ENCODE measurements at regions not wholly inside any gene's neighbourhood (a gene's known extent, or its start where the extent isn't known, plus 50 kb on each side); places are given as distances from the start of the nearest gene placed in this dataset.

DNA sequence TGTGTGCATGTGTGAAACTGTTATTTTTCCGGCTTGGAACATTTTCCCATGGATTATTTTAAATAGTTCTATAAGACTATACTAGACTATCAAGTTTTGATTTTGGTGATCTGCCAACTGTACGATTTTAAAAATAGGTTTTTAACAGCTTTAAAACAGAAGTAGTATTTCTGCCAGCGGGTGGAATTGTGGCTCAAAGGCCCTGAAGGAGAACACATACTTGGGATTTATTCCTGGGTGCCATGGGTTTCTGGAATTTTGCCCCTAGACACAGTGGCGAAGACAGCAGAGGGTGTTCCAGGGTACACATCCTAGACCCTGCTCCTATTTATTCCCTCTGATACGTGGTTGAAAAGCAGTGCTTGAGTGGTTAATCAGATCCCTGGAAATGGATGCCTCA lies 81.7 kb upstream of the IPO9 start:
- TF ChIP-seq POLR2AphosphoS5 (IDR thresholded peaks at IDR 0.05) (no peak), POLR2A (IDR thresholded peaks at IDR 0.05) (no peak)
- TF ChIP-seq, protein P1, sequence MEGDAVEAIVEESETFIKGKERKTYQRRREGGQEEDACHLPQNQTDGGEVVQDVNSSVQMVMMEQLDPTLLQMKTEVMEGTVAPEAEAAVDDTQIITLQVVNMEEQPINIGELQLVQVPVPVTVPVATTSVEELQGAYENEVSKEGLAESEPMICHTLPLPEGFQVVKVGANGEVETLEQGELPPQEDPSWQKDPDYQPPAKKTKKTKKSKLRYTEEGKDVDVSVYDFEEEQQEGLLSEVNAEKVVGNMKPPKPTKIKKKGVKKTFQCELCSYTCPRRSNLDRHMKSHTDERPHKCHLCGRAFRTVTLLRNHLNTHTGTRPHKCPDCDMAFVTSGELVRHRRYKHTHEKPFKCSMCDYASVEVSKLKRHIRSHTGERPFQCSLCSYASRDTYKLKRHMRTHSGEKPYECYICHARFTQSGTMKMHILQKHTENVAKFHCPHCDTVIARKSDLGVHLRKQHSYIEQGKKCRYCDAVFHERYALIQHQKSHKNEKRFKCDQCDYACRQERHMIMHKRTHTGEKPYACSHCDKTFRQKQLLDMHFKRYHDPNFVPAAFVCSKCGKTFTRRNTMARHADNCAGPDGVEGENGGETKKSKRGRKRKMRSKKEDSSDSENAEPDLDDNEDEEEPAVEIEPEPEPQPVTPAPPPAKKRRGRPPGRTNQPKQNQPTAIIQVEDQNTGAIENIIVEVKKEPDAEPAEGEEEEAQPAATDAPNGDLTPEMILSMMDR (IDR thresholded peaks at IDR 0.05): no peak
